ENCODE measurements at regions not wholly inside any gene's neighbourhood (a gene's known extent, or its start where the extent isn't known, plus 50 kb on each side); places are given as distances from the start of the nearest gene placed in this dataset.

- TF ChIP-seq HOMEZ (CRISPR knock-in tag; IDR thresholded peaks at IDR 0.05; ENCODE audit: low read depth): no peak
- TF ChIP-seq MAF1 (CRISPR knock-in tag; IDR thresholded peaks at IDR 0.05; ENCODE audit: borderline replicate concordance): no peak
These were observed 686.1 kb upstream of the SALL3 start (continued) for GRCh38 chr18:78293540-78293939.

GRCh38 chr18:78293940-78294541, 685.6 kb upstream of the SALL3 start:
- Histone ChIP-seq H3K4me2 (ENCODE audit: low read depth, low read length) (no peak overlapping the region), H3K4me3 (replicated peaks in 1 of 3; ENCODE audit: insufficient read depth in 1 of 3, low read depth in 2 of 3, low read length in 3 of 3) (no peak overlapping the region), H3K27ac (ENCODE audit: extremely low read length, insufficient read depth, low read length) (no peak overlapping the region), H3K4me1 (ENCODE audit: insufficient read depth, low read length) (no peaks in the 10 kb centered on the region), H2AFZ (ENCODE audit: low read length) (no peak overlapping the region), H4K20me1 (ENCODE audit: insufficient read depth, low read length) (no peaks in the 10 kb centered on the region), H3K9ac (ENCODE audit: insufficient read depth, low read depth, low read length) (no peak overlapping the region), H3K9me3 (ENCODE audit: low read length) (no peaks in the 10 kb centered on the region), H3K79me2 (ENCODE audit: insufficient read depth, low read length) (no peaks in the 10 kb centered on the region), H3K36me3 (replicated peaks in 1 of 2; ENCODE audit: control insufficient read depth in 1 of 2, insufficient read depth in 2 of 2, low read length in 2 of 2) (no peaks in the 10 kb centered on the region), H3K27me3 (ENCODE audit: control insufficient read depth in 1 of 2, insufficient read depth in 2 of 2, low read length in 2 of 2) (peaks cover 0 to 23% of the 10 kb centered on the region in 2 experiments; a peak in 2 of 5 replicates)
- TF ChIP-seq ZNF547 (CRISPR knock-in tag; IDR thresholded peaks at IDR 0.05): no peak
- peak; percentile 64 for TF ChIP-seq ATF7 (IDR thresholded peaks at IDR 0.05)
- no peak for TF ChIP-seq ATF7 (CRISPR knock-in tag; IDR thresholded peaks at IDR 0.05)
- BruUV-seq (replicated peaks): no TSS peak
- ChIA-PET CTCF (ENCODE audit: low intra/inter-chr PET ratio, low total read pairs) (no interaction called here), POLR2A (no interaction called here)
- DNase-seq (ENCODE audit: low spot score) (no peak), FAIRE-seq (no peak), ATAC-seq (no peak)
- WGBS (ENCODE audit: low lambda C conversion rate): 44% methylated on average over 14 of the region's 15 CpGs
- intact Hi-C loops (cut with micrococcal nuclease; ENCODE audit: unreplicated experiment): no loop called here
- in situ Hi-C loops (cut with HindIII; ENCODE audit: extremely low pct_ligation_motif_present, low pct_unique_long_range_greater_than_20kb): no loop called here

GRCh38 chr18:78295262-78295661, 684.4 kb upstream of the SALL3 start:
- no peaks in the 10 kb centered on the region for H3K9me3 ChIP-seq (ENCODE audit: low read length)
- ChIA-PET POLR2A (no interaction called here), CTCF (ENCODE audit: low intra/inter-chr PET ratio, low total read pairs) (no interaction called here)
- BruUV-seq (replicated peaks): no TSS peak
- H3K4me1 ChIP-seq (ENCODE audit: insufficient read depth, low read length): no peaks in the 10 kb centered on the region
- no peaks in the 10 kb centered on the region for H4K20me1 ChIP-seq (ENCODE audit: insufficient read depth, low read length)
- no peak; the same call in 2 of the 3 replicates for ATAC-seq
- intact Hi-C loops (cut with micrococcal nuclease; ENCODE audit: unreplicated experiment) (no loop called here), in situ Hi-C loops (cut with HindIII; ENCODE audit: extremely low pct_ligation_motif_present, low pct_unique_long_range_greater_than_20kb) (no loop called here)
- no peak overlapping the region for H3K27ac ChIP-seq (ENCODE audit: extremely low read length, insufficient read depth, low read length)
- no peak overlapping the region for H2AFZ ChIP-seq (ENCODE audit: low read length)
- no peak for TF ChIP-seq ZFY (CRISPR knock-in tag; IDR thresholded peaks at IDR 0.05)
- peak; percentile 52; the same call in 1 of the 2 replicates for TF ChIP-seq CEBPG (CRISPR knock-in tag; IDR thresholded peaks at IDR 0.05)
- peak; percentile 81 for TF ChIP-seq CEBPB (IDR thresholded peaks at IDR 0.05; ENCODE audit: borderline replicate concordance, low read depth, low read length)
- H3K4me3 ChIP-seq (replicated peaks in 1 of 3; ENCODE audit: insufficient read depth in 1 of 3, low read depth in 2 of 3, low read length in 3 of 3): no peak overlapping the region
- 0% methylated on average over 3 of the region's 8 CpGs for WGBS (ENCODE audit: low lambda C conversion rate)
- H3K36me3 ChIP-seq (replicated peaks in 1 of 2; ENCODE audit: control insufficient read depth in 1 of 2, insufficient read depth in 2 of 2, low read length in 2 of 2): no peaks in the 10 kb centered on the region
- no peak for FAIRE-seq
- no peaks in the 10 kb centered on the region for H3K79me2 ChIP-seq (ENCODE audit: insufficient read depth, low read length)
- no peak overlapping the region for H3K9ac ChIP-seq (ENCODE audit: insufficient read depth, low read depth, low read length)
- peaks cover 2 to 23% of the 10 kb centered on the region in 2 experiments; a peak in 2 of 5 replicates for H3K27me3 ChIP-seq (ENCODE audit: control insufficient read depth in 1 of 2, insufficient read depth in 2 of 2, low read length in 2 of 2)
- no peak for DNase-seq (ENCODE audit: low spot score)
- no peak overlapping the region for H3K4me2 ChIP-seq (ENCODE audit: low read depth, low read length)

All from HepG2 (cell line).